ENCODE measurements at regions not wholly inside any gene's neighbourhood (a gene's known extent, or its start where the extent isn't known, plus 50 kb on each side); places are given as distances from the start of the nearest gene placed in this dataset.
"Not testable (repeated sequence)": the region's sequence is repeated elsewhere in the genome, so short reads cannot be mapped to it uniquely, and the experiment has no call there.

GRCh38 chr2:183666031-183666430 is 541.8 kb downstream of the NUP35 start:
- no peak for DNase-seq

- no peak for DNase-seq
Measured at GRCh38 chr2:183671233-183671632, 547.0 kb downstream of the NUP35 start.

DNA sequence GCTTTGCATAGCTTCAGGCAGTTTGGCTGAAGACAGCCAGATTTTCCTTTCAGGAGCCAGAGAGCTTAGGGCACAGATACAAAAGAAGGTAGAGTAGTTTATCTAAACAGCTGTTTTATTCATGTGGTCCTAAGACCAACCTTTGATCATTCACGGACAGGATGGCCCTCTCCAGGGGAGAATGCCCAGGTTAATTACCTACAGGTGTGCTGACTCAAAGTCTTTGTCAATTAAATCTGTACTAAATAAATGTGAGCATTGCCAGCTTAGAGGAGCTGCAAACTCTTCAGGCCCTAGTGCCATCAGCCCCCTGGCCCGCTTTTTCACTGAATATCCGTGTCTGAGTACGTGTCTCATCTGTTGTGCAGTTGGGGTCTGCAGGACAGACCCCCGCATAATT is 554.7 kb downstream of the NUP35 start:
- DNase-seq: no peak

- DNase-seq: no peak
Measured at GRCh38 chr2:183680573-183680972, 556.3 kb downstream of the NUP35 start.

- no peak for DNase-seq
Measured at GRCh38 chr2:183684686-183685085, 560.4 kb downstream of the NUP35 start.

- no peak for DNase-seq
Measured at GRCh38 chr2:183696028-183696427, 571.8 kb downstream of the NUP35 start.

DNA sequence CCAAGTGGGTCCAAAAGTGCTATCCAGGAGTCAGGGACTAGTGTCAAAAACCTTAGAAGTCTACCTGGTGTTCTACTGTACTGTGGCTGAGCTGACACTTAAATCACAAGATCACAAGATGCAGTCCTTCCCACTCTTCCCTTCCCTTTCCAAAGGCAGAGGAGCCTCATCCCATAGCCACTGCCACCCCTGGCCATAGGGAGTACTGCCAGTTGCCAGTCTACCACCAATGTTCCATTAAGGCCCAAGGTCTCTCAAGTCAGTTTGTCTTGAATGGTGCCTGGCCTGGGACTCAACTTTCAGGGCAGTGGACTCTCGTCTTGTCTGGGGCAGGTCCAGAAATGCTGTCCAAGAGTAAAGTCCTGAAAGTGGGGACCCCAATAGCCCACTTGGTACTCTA is 585.6 kb downstream of the NUP35 start:
- DNase-seq: no peak

DNA sequence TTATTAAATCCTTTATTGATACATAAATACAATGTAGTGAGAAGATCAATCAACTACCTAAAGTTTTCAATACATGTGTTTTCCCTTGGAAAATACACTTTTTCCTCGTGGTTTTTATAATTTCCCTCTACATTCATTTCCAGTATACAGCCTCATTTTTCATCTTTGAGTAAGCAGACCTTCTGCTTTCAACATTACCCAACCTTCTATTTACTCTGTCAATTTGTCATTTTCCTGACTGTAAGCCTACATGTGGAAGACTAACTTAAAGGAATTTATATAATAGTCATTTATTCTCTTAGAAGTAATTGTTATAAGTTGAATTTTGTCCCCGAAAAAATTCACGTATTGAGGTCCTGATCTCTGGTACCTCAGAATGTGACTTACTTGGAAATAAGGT is 594.0 kb downstream of the NUP35 start:
- no peak for DNase-seq

GRCh38 chr2:183723278-183723677 is 599.0 kb downstream of the NUP35 start:
- no peak for DNase-seq

DNA sequence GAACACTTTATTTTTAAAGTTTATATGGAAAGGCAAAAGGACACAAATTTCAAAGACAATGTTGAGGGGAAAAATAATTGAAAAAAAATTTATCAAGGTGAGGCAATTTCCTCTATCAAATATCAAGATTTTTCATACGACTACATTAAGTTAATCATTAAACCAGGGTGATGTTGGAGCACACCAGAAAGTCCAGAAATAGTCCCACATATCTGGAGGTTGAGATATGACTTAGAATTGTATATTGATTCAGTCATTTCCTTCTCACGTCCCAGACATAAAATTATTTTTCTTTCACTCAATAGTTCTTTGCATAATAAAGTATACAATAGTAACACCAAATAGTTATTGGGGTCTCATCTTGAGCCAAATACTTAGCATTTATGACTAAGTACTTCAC is 605.1 kb downstream of the NUP35 start:
- no peak for DNase-seq

DNA sequence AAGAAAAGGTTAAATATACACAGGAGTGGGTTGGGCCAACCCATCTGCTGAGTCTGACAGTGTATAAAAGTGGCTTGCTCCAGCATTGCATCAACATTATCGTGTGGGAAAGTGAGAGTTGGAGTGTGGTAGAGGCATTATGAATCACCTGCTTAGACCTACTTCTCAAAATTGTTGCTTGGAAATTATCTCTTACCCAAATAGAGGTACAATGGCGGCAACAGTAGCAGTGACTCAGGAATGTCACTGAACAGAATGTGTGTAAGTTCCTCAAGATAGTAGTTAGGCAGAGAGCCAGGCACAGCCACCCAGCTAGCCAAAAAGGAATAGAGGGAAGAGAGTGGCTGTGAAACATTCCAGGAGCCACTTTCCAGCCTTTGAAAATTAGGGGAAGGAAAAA is 616.0 kb downstream of the NUP35 start:
- no peak for DNase-seq

- no peak for DNase-seq
Measured at GRCh38 chr2:183752571-183752970, 628.3 kb downstream of the NUP35 start.

DNA sequence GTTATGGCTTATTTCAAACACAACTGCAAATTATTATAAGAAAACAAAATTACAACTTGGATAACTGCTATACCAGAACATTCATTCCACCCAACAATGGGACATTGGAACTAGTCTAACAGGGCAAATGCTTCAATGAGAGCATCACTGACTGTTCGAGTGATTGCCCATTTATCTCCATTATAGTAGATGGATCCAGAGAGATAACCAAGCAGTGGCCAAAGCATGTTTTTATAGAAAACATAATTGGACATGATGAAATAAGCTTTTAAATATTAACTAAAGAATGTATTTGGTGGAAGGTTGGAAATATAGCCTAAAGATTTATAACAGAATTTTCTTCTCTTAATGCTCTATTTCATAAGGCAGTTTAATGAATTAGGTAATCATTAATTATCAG is 634.8 kb downstream of the NUP35 start:
- DNase-seq: no peak

DNA sequence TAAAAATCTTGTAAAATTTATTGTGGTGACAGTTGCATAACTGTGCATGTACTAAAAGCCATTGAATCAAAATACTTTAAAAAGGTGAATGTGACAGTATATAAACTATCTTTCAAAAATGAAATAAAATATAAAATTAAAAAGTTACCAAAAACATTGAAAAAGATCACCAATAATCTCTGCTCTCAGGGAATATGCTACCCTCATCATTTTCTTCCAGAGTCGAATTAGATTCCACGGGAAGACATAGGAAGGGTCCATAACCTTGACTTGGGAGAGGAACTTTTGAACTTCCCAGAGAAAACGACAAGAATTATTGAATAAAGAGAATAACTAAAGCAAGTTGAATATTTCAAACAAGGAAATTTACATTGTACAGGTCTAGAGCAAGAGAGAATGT is 649.5 kb downstream of the NUP35 start:
- no peak for DNase-seq

- DNase-seq: no peak
Measured at GRCh38 chr2:183780072-183780471, 655.8 kb downstream of the NUP35 start.

GRCh38 chr2:183782436-183782835 is 658.2 kb downstream of the NUP35 start:
- DNase-seq: no peak

GRCh38 chr2:183788796-183789195 is 664.6 kb downstream of the NUP35 start:
- DNase-seq: not testable (repeated sequence)

- not testable (repeated sequence) for DNase-seq
Measured at GRCh38 chr2:183792165-183792924, 668.1 kb downstream of the NUP35 start.

DNA sequence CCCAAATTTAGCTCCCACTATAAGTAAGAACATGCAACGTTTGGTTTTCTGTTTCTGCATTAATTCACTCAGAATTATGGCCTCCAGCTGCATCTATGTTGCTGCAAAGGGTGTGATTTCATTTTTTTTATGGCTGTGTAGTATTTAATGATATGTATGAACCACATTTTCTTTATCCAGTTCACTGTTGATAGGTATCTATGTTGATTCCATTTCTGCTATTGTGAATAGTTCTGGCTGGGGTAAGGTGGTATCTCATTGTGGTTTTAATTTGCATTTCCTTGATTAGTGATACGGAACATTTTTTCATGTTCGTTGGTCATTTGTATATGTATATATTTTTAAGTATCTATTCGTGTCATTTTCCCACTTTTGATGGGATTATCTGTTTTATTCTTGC is 674.3 kb downstream of the NUP35 start:
- no peak for DNase-seq

GRCh38 chr2:183799761-183800160 is 675.5 kb downstream of the NUP35 start:
- no peak for DNase-seq

DNA sequence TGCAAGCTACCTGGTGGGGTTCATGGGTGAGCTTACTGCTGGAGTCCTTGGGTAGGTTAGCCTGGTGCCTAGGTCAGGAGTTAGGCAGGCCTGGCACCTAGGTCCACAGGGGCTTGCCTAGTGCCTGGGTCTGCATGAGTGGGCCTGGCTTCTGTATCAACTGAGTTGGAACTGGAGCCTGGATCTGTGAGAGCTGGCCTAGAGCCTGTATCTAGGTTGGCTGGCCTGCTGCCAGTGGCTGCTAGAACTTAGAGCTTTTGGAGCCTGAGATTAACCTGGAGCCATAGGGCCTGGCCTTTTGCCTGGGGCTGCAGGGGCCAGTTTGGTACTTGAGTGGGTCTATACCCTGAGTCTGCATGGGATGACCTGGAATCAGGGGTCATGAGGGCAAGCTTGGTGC is 679.4 kb downstream of the NUP35 start:
- no peak for DNase-seq

DNA sequence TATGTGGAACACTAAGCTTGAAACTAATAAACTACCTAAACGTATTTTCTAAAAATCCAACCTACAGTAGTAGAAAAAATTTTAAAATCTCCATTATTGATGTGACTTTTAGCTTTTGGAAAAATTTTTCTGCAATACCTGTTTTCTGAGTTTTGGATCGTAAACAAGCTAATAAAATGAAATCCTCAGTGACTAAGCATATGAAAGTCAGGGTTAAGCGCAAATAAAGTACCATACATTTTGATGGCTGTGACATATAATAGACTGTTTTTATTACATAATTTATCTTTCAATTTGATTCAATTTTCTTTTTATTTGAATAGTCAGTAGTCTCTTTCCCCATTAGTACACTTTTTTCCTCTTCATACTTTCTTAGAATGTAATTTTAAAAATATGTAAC is 683.6 kb downstream of the NUP35 start:
- DNase-seq: no peak

- DNase-seq: no peak
Measured at GRCh38 chr2:183809404-183809803, 685.2 kb downstream of the NUP35 start.

- DNase-seq: no peak
Measured at GRCh38 chr2:183811281-183811680, 687.0 kb downstream of the NUP35 start.

GRCh38 chr2:183812091-183812490 is 687.8 kb downstream of the NUP35 start:
- DNase-seq: no peak
